ENCODE measurements at regions not wholly inside any gene's neighbourhood (a gene's known extent, or its start where the extent isn't known, plus 50 kb on each side); places are given as distances from the start of the nearest gene placed in this dataset.

GRCh38 chr7:155138204-155138603, 68.1 kb downstream of the HTR5A start:
- DNase-seq (ENCODE audit: low read depth), result no peak
- H3K4me3 ChIP-seq (ENCODE audit: control insufficient read depth, low read depth, low read length), result no peak overlapping the region
- TF ChIP-seq CTCF (IDR thresholded peaks at IDR 0.05; ENCODE audit: control insufficient read depth, insufficient read depth, low read depth, low read length, missing control alignments), result no peak

DNA sequence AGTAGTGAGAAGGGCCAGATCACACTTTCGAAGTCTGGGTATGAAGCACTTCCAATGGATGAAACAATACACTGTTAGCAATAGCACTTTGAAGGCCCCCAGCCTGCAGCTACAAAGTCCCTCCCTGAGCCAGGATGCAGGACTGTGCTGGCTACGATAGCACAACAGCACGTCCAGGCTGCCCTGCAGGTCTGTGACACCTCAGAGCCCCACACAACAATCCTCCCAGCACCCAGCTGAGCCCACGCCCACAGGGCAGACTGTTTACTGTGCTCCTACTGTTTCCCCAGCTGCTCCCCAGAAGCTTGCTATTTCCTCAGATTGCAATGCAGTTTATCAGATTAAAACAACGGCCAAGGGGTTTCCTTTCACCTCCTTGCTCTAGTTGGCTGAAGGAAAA, 71.4 kb downstream of the HTR5A start:
- no peak overlapping the region for H3K4me3 ChIP-seq (ENCODE audit: control insufficient read depth, low read depth, low read length)
- no peak for DNase-seq (ENCODE audit: low read depth)
- TF ChIP-seq CTCF (IDR thresholded peaks at IDR 0.05; ENCODE audit: control insufficient read depth, insufficient read depth, low read depth, low read length, missing control alignments), result no peak

GRCh38 chr7:155143381-155143780, 73.3 kb downstream of the HTR5A start:
- no peak for DNase-seq (ENCODE audit: low read depth)
- no peak for TF ChIP-seq CTCF (IDR thresholded peaks at IDR 0.05; ENCODE audit: control insufficient read depth, insufficient read depth, low read depth, low read length, missing control alignments)
- no peak overlapping the region for H3K4me3 ChIP-seq (ENCODE audit: control insufficient read depth, low read depth, low read length)

GRCh38 chr7:155144371-155144770, 74.2 kb downstream of the HTR5A start:
- no peak overlapping the region for H3K4me3 ChIP-seq (ENCODE audit: control insufficient read depth, low read depth, low read length)
- TF ChIP-seq CTCF (IDR thresholded peaks at IDR 0.05; ENCODE audit: control insufficient read depth, insufficient read depth, low read depth, low read length, missing control alignments), result no peak
- DNase-seq (ENCODE audit: low read depth), result no peak

- no peak for DNase-seq (ENCODE audit: low read depth)
- no peak for TF ChIP-seq CTCF (IDR thresholded peaks at IDR 0.05; ENCODE audit: control insufficient read depth, insufficient read depth, low read depth, low read length, missing control alignments)
These were observed 75.5 kb downstream of the HTR5A start for GRCh38 chr7:155145477-155146255.

GRCh38 chr7:155147172-155147571, 77.0 kb downstream of the HTR5A start:
- DNase-seq (ENCODE audit: low read depth), result no peak
- no peak for TF ChIP-seq CTCF (IDR thresholded peaks at IDR 0.05; ENCODE audit: control insufficient read depth, insufficient read depth, low read depth, low read length, missing control alignments)
- H3K4me3 ChIP-seq (ENCODE audit: control insufficient read depth, low read depth, low read length), result no peak overlapping the region

More at GRCh38 chr7:155145477-155146255, 75.5 kb downstream of the HTR5A start:
- no peak overlapping the region for H3K4me3 ChIP-seq (ENCODE audit: control insufficient read depth, low read depth, low read length)

All from AG09309 (cell line).